HEK293 (cell line): ENCODE measurements at regions not wholly inside any gene's neighbourhood (a gene's known extent, or its start where the extent isn't known, plus 50 kb on each side); places are given as distances from the start of the nearest gene placed in this dataset.

Experiments
- CTCF ChIA-PET: fragments of 350-600 bp; formaldehyde crosslinking; extraction: SDS; loops from one replicate; lab custom pipeline; 2021; ENCODE audit warnings: antibody characterized with exemption; lab: Yijun Ruan, JAX
- POLR2A ChIA-PET: fragments of 300-600 bp; formaldehyde crosslinking; extraction: SDS; loops from one replicate; lab custom pipeline; 2020; ENCODE audit warnings: antibody characterized with exemption, inconsistent platforms; lab: Yijun Ruan, JAX
- H3K27ac ChIP-seq: fragments of 200-500 bp; sonication (Bioruptor generic); 2 replicates; pipeline ENCODE4 v1.5.1; 2014; ENCODE audit warnings: low read depth, low read length, control low read depth, inconsistent platforms; ENCODE audit errors: extremely low read depth
- H3K36me3 ChIP-seq, 2 experiments: fragments of 200-500 bp in 1 of 2; sonication (Bioruptor generic) in 1 of 2; 1 replicate in 1 of 2; 2 replicates in 1 of 2; pipeline ENCODE4 v1.5.1; 2014 to 2017; ENCODE audit warnings: inconsistent platforms in 2 of 2, low read length in 2 of 2; ENCODE audit not compliant: control insufficient read depth in 2 of 2, insufficient read depth in 1 of 2
- H3K4me1 ChIP-seq: fragments of 200-500 bp; sonication (Bioruptor generic); 2 replicates; pipeline ENCODE4 v1.5.1; 2014; ENCODE audit warnings: mild to moderate bottlenecking, low read length, inconsistent platforms; ENCODE audit not compliant: control insufficient read depth, insufficient read depth
- H3K4me3 ChIP-seq: 2 replicates; pipeline ENCODE4 v1.5.1; 2011; ENCODE audit warnings: low read depth, mild to moderate bottlenecking, control low read depth, low read length, moderate library complexity
- H3K9me3 ChIP-seq: fragments of 200-500 bp; sonication (Bioruptor generic); 2 replicates; pipeline ENCODE4 v1.5.1; 2014; ENCODE audit warnings: low read depth, low read length, inconsistent platforms; ENCODE audit not compliant: control insufficient read depth, insufficient read depth
- BCL11B ChIP-seq: fragments of 450-650 bp; formaldehyde crosslinking; IDR thresholded peaks from 2 replicates; pipeline ENCODE4 v1.5.1; 2016; ENCODE audit warnings: low read depth, missing biosample characterization, missing genetic modification characterization
- FEZF1 ChIP-seq: fragments of 450-650 bp; formaldehyde crosslinking; IDR thresholded peaks from 2 replicates; pipeline ENCODE4 v1.5.1; 2016; ENCODE audit warnings: missing biosample characterization, missing genetic modification characterization
- GFI1B ChIP-seq: fragments of 450-650 bp; formaldehyde crosslinking; IDR thresholded peaks from 2 replicates; pipeline ENCODE4 v1.5.1; 2016; ENCODE audit warnings: missing biosample characterization, missing genetic modification characterization
- KLF7 ChIP-seq: fragments of 450-650 bp; formaldehyde crosslinking; IDR thresholded peaks from 2 replicates; pipeline ENCODE4 v1.5.1; 2016; ENCODE audit warnings: missing biosample characterization, missing genetic modification characterization, borderline replicate concordance
- OSR2 ChIP-seq: fragments of 450-650 bp; formaldehyde crosslinking; IDR thresholded peaks from 2 replicates; pipeline ENCODE4 v1.5.1; 2016; ENCODE audit warnings: missing biosample characterization, missing genetic modification characterization
- SETDB1 ChIP-seq: IDR thresholded peaks from one replicate; pipeline ENCODE4 v1.6.1; 2017; ENCODE audit warnings: mild to moderate bottlenecking, low read length, moderate library complexity, mixed read lengths; ENCODE audit not compliant: insufficient read length
- WT1 ChIP-seq: fragments of 450-650 bp; formaldehyde crosslinking; IDR thresholded peaks from 2 replicates; pipeline ENCODE4 v1.5.1; 2016; ENCODE audit warnings: missing biosample characterization, missing genetic modification characterization
- ZBTB20 ChIP-seq: fragments of 450-650 bp; formaldehyde crosslinking; IDR thresholded peaks from 2 replicates; pipeline ENCODE4 v1.5.1; 2016; ENCODE audit warnings: missing biosample characterization, missing genetic modification characterization
- ZBTB21 ChIP-seq: fragments of 450-650 bp; formaldehyde crosslinking; IDR thresholded peaks from 2 replicates; pipeline ENCODE4 v1.5.1; 2017; ENCODE audit warnings: missing biosample characterization, missing genetic modification characterization
- ZNF239 ChIP-seq: fragments of 450-650 bp; formaldehyde crosslinking; IDR thresholded peaks from 2 replicates; pipeline ENCODE4 v1.5.1; 2016; ENCODE audit warnings: missing biosample characterization, missing genetic modification characterization
- ZNF350 ChIP-seq: fragments of 450-650 bp; formaldehyde crosslinking; IDR thresholded peaks from 2 replicates; pipeline ENCODE4 v1.5.0; 2017; ENCODE audit warnings: missing biosample characterization, mild to moderate bottlenecking, missing genetic modification characterization
- ZNF701 ChIP-seq: fragments of 450-650 bp; formaldehyde crosslinking; IDR thresholded peaks from 2 replicates; pipeline ENCODE4 v1.5.1; 2016; ENCODE audit warnings: missing biosample characterization, missing genetic modification characterization
- ZXDB ChIP-seq: fragments of 450-650 bp; formaldehyde crosslinking; IDR thresholded peaks from 2 replicates; pipeline ENCODE4 v1.5.1; 2016; ENCODE audit warnings: missing biosample characterization, missing genetic modification characterization
- TF ChIP-seq, protein P1 (sequence below): fragments of 450-650 bp; formaldehyde crosslinking; IDR thresholded peaks from 2 replicates; pipeline ENCODE4 v1.5.1; 2016; ENCODE audit warnings: missing biosample characterization, missing genetic modification characterization, borderline replicate concordance
- TF ChIP-seq, protein P2 (sequence below): fragments of 450-650 bp; formaldehyde crosslinking; IDR thresholded peaks from 2 replicates; pipeline ENCODE4 v1.5.1; 2017; ENCODE audit warnings: missing biosample characterization, missing genetic modification characterization
- TF ChIP-seq, protein P3 (sequence below): fragments of 450-650 bp; formaldehyde crosslinking; IDR thresholded peaks from 2 replicates; pipeline ENCODE4 v1.5.1; 2016; ENCODE audit warnings: missing biosample characterization, missing genetic modification characterization
- TF ChIP-seq, protein P4 (sequence below): fragments of 450-650 bp; formaldehyde crosslinking; IDR thresholded peaks from 2 replicates; pipeline ENCODE4 v1.5.1; 2017; ENCODE audit warnings: missing biosample characterization, missing genetic modification characterization
- TF ChIP-seq, protein P5 (sequence below): fragments of 450-650 bp; formaldehyde crosslinking; IDR thresholded peaks from 2 replicates; pipeline ENCODE4 v1.5.1; 2016; ENCODE audit warnings: missing biosample characterization, missing genetic modification characterization

DNA sequence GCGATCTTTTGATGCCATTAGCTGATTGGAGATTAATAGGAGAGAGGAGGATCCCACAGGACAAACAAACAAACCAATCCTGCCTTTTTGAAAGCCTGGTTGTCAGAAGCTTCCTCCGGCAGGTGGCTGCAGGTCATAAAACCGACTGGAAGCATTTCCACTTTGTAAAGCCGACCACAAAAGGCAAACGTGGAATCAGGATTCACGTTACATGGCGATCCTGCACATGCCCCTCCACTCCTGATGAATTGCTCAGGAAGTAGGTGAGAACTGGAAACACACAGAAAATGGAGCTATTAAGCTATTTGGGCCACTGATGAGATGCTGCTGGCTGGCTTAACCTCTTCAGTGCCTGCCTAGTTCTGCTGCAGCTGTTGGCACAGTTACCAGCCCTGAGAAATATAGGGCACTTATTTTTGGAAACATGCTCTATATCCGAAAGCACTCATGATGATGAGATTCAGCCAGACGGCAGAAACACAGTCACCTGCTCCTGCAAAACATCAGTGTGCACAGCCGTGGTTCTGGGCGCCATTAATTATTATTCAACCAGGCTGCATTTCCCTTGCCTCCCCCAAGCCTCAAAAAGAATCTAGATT, 110.3 kb upstream of the ST6GAL2 start (continued):
- TF ChIP-seq, protein P1, sequence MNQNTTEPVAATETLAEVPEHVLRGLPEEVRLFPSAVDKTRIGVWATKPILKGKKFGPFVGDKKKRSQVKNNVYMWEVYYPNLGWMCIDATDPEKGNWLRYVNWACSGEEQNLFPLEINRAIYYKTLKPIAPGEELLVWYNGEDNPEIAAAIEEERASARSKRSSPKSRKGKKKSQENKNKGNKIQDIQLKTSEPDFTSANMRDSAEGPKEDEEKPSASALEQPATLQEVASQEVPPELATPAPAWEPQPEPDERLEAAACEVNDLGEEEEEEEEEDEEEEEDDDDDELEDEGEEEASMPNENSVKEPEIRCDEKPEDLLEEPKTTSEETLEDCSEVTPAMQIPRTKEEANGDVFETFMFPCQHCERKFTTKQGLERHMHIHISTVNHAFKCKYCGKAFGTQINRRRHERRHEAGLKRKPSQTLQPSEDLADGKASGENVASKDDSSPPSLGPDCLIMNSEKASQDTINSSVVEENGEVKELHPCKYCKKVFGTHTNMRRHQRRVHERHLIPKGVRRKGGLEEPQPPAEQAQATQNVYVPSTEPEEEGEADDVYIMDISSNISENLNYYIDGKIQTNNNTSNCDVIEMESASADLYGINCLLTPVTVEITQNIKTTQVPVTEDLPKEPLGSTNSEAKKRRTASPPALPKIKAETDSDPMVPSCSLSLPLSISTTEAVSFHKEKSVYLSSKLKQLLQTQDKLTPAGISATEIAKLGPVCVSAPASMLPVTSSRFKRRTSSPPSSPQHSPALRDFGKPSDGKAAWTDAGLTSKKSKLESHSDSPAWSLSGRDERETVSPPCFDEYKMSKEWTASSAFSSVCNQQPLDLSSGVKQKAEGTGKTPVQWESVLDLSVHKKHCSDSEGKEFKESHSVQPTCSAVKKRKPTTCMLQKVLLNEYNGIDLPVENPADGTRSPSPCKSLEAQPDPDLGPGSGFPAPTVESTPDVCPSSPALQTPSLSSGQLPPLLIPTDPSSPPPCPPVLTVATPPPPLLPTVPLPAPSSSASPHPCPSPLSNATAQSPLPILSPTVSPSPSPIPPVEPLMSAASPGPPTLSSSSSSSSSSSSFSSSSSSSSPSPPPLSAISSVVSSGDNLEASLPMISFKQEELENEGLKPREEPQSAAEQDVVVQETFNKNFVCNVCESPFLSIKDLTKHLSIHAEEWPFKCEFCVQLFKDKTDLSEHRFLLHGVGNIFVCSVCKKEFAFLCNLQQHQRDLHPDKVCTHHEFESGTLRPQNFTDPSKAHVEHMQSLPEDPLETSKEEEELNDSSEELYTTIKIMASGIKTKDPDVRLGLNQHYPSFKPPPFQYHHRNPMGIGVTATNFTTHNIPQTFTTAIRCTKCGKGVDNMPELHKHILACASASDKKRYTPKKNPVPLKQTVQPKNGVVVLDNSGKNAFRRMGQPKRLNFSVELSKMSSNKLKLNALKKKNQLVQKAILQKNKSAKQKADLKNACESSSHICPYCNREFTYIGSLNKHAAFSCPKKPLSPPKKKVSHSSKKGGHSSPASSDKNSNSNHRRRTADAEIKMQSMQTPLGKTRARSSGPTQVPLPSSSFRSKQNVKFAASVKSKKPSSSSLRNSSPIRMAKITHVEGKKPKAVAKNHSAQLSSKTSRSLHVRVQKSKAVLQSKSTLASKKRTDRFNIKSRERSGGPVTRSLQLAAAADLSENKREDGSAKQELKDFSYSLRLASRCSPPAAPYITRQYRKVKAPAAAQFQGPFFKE (tag by site-specific recombination): no peak
- TF ChIP-seq ZNF350 (no peak), ZNF239 (no peak), FEZF1 (tag by site-specific recombination) (no peak), ZXDB (tag by site-specific recombination) (no peak)
- TF ChIP-seq, protein P2, sequence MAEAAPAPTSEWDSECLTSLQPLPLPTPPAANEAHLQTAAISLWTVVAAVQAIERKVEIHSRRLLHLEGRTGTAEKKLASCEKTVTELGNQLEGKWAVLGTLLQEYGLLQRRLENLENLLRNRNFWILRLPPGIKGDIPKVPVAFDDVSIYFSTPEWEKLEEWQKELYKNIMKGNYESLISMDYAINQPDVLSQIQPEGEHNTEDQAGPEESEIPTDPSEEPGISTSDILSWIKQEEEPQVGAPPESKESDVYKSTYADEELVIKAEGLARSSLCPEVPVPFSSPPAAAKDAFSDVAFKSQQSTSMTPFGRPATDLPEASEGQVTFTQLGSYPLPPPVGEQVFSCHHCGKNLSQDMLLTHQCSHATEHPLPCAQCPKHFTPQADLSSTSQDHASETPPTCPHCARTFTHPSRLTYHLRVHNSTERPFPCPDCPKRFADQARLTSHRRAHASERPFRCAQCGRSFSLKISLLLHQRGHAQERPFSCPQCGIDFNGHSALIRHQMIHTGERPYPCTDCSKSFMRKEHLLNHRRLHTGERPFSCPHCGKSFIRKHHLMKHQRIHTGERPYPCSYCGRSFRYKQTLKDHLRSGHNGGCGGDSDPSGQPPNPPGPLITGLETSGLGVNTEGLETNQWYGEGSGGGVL (tag by site-specific recombination): no peak
- TF ChIP-seq, protein P3, sequence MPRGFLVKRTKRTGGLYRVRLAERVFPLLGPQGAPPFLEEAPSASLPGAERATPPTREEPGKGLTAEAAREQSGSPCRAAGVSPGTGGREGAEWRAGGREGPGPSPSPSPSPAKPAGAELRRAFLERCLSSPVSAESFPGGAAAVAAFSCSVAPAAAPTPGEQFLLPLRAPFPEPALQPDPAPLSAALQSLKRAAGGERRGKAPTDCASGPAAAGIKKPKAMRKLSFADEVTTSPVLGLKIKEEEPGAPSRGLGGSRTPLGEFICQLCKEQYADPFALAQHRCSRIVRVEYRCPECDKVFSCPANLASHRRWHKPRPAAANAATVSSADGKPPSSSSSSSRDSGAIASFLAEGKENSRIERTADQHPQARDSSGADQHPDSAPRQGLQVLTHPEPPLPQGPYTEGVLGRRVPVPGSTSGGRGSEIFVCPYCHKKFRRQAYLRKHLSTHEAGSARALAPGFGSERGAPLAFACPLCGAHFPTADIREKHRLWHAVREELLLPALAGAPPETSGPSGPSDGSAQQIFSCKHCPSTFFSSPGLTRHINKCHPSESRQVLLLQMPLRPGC (tag by site-specific recombination): no peak

DNA sequence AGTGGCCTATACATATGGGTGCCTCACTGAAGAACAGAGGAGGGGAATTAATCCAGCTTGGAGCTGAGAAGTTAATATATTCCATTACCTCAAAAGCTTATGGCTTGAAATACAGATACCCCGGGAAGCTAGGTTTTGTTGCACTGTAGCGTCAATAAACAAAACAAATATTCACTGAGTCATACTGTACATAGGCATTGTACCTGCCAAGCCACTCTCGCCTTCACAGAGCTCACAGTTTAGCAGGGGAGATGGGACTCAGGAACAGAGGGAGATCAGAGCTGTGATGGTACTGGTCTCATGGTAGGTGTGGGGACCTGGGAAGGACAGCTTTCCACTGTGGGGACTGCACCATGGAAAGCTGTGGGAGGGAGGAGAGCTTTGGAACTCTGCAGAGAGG, 111.2 kb upstream of the ST6GAL2 start:
- Histone ChIP-seq H3K36me3 (no peaks in the 10 kb centered on the region), H3K4me1 (no peaks in the 10 kb centered on the region), H3K27ac (no peak overlapping the region), H3K4me3 (no peak overlapping the region), H3K9me3 (no peaks in the 10 kb centered on the region)
- no peak for TF ChIP-seq OSR2 (tag by site-specific recombination)
- TF ChIP-seq ZNF701: no peak
- no peak for TF ChIP-seq WT1 (tag by site-specific recombination)
- no peak for TF ChIP-seq ZBTB21 (tag by site-specific recombination)
- no peak for TF ChIP-seq KLF7 (tag by site-specific recombination)
- TF ChIP-seq, protein P4, sequence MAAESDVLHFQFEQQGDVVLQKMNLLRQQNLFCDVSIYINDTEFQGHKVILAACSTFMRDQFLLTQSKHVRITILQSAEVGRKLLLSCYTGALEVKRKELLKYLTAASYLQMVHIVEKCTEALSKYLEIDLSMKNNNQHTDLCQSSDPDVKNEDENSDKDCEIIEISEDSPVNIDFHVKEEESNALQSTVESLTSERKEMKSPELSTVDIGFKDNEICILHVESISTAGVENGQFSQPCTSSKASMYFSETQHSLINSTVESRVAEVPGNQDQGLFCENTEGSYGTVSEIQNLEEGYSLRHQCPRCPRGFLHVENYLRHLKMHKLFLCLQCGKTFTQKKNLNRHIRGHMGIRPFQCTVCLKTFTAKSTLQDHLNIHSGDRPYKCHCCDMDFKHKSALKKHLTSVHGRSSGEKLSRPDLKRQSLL (tag by site-specific recombination): no peak
- no peak for TF ChIP-seq BCL11B
- TF ChIP-seq ZBTB20: no peak
- TF ChIP-seq, protein P5, sequence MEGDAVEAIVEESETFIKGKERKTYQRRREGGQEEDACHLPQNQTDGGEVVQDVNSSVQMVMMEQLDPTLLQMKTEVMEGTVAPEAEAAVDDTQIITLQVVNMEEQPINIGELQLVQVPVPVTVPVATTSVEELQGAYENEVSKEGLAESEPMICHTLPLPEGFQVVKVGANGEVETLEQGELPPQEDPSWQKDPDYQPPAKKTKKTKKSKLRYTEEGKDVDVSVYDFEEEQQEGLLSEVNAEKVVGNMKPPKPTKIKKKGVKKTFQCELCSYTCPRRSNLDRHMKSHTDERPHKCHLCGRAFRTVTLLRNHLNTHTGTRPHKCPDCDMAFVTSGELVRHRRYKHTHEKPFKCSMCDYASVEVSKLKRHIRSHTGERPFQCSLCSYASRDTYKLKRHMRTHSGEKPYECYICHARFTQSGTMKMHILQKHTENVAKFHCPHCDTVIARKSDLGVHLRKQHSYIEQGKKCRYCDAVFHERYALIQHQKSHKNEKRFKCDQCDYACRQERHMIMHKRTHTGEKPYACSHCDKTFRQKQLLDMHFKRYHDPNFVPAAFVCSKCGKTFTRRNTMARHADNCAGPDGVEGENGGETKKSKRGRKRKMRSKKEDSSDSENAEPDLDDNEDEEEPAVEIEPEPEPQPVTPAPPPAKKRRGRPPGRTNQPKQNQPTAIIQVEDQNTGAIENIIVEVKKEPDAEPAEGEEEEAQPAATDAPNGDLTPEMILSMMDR: no peak
- TF ChIP-seq SETDB1: no peak
- no peak for TF ChIP-seq GFI1B (tag by site-specific recombination)
- CTCF ChIA-PET: no interaction called here
- POLR2A ChIA-PET: no interaction called here
